HEK293 (cell line): ENCODE measurements at regions not wholly inside any gene's neighbourhood (a gene's known extent, or its start where the extent isn't known, plus 50 kb on each side); places are given as distances from the start of the nearest gene placed in this dataset.

Experiments
- CTCF ChIP-seq: fragments of 450-650 bp; formaldehyde crosslinking; IDR thresholded peaks from 2 replicates; pipeline ENCODE4 v1.5.1; 2016; ENCODE audit warnings: missing biosample characterization, missing genetic modification characterization
- KLF10 ChIP-seq: fragments of 450-650 bp; IDR thresholded peaks from 2 replicates; pipeline ENCODE4 v1.5.1; 2018; ENCODE audit warnings: missing biosample characterization, mild to moderate bottlenecking, missing genetic modification characterization
- ZBTB11 ChIP-seq: fragments of 450-650 bp; formaldehyde crosslinking; conservative IDR thresholded peaks from 2 replicates; pipeline ENCODE4 v1.5.1; 2016; ENCODE audit warnings: low read depth, missing biosample characterization, missing genetic modification characterization
- ZNF292 ChIP-seq: fragments of 450-650 bp; formaldehyde crosslinking; IDR thresholded peaks from 2 replicates; pipeline ENCODE4 v1.5.1; 2016; ENCODE audit warnings: low read depth, missing biosample characterization, missing genetic modification characterization, borderline replicate concordance
- ZNF530 ChIP-seq: fragments of 450-650 bp; formaldehyde crosslinking; IDR thresholded peaks from 2 replicates; pipeline ENCODE4 v1.5.1; 2016; ENCODE audit warnings: low read depth, missing biosample characterization, missing genetic modification characterization

- TF ChIP-seq ZNF292 (tag by site-specific recombination) (no peak), CTCF (tag by site-specific recombination) (no peak), KLF10 (tag by site-specific recombination) (no peak), ZNF530 (tag by site-specific recombination) (no peak), ZBTB11 (tag by site-specific recombination) (no peak)
Measured at GRCh38 chr3:34828847-34829246, 810.5 kb upstream of the ARPP21 start.
